PFSK-1 (cell line): ENCODE measurements at regions not wholly inside any gene's neighbourhood (a gene's known extent, or its start where the extent isn't known, plus 50 kb on each side); places are given as distances from the start of the nearest gene placed in this dataset.

Experiments
- POLR2AphosphoS5 ChIP-seq: IDR thresholded peaks from 2 replicates; pipeline ENCODE4 v1.6.1; 2012; ENCODE audit warnings: low read depth, mild to moderate bottlenecking, control low read depth, low read length, moderate library complexity
- REST ChIP-seq, 2 experiments: IDR thresholded peaks; 2 replicates each; pipeline versions ENCODE4 v1.6.1 to v1.8.0; 2011 to 2012; ENCODE audit warnings: low read depth in 2 of 2, low read length in 2 of 2, control low read depth in 1 of 2, inconsistent platforms in 1 of 2, mild to moderate bottlenecking in 1 of 2, moderate library complexity in 1 of 2; ENCODE audit not compliant: insufficient read depth in 1 of 2

GRCh38 chr9:16075696-16076095 lies 522.9 kb downstream of the CCDC171 start:
- no peak for TF ChIP-seq REST (IDR thresholded peaks at IDR 0.05; ENCODE audit: insufficient read depth in 1 of 2, low read depth in 2 of 2, low read length in 2 of 2)
- TF ChIP-seq POLR2AphosphoS5: no peak
